Pulmonary artery endothelial cell (primary cell): ENCODE measurements at regions not wholly inside any gene's neighbourhood (a gene's known extent, or its start where the extent isn't known, plus 50 kb on each side); places are given as distances from the start of the nearest gene placed in this dataset.

Source experiments
- DNase-seq: peaks from one replicate; pipeline ENCODE4 v3.0.0-alpha.2; 2011; ENCODE audit warnings: low read depth, low spot score

DNA sequence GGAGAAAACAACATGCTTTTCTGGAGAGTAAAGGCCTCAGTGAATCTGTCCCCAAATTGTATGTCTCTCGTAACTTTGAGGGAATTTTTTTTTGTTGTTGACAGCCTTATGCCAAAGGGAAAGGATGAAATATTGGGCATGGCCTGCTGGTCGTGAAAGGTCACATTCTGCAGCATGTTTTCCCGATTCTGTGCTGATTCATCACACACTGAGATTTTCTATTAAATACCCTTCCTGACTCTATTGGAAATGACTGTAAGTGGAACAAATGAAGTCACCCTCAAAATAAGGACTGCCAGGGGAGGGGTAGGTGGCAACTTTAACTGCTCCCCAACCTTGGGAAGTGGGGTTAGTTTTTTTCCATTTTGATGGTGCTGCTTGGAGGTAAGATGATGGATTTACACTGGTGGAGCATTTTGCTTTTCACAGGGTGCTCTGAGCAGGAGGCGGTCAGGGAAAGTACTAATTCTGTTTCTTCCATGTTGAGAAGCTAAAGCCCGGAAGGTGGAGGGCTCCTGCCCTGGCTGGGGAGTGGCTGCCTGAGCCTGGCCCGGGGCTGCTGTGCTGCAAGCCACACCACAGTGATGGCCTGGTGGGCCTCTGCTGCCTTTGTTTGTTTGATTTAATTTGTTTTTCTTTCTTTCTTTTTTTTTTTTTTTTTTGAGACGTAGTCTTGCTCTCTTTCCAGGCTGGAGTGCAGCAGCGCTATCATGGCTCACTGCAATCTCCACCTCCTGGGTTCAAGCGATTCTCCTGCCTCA, 116.8 kb upstream of the SPATA13 start:
- no peak for DNase-seq

DNA sequence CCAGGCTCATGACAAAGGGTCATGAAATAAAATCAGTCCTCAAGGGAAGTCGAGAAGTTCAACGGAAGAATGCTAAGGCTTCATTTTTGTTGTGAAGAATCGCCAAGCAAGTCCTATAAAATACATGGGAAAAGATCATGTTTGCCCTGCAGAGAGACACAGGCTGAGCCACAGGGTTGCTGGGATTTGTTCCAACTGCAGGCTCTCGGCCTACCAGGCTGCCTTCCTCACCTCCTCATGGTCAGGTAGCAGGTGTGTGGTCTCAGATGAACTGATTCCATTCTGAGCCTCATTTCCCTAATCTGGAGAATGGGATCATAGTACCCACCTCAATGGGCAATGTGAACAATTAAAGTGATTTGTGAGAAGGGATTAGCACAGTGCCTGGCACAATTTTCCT, 114.9 kb upstream of the SPATA13 start:
- no peak for DNase-seq

DNA sequence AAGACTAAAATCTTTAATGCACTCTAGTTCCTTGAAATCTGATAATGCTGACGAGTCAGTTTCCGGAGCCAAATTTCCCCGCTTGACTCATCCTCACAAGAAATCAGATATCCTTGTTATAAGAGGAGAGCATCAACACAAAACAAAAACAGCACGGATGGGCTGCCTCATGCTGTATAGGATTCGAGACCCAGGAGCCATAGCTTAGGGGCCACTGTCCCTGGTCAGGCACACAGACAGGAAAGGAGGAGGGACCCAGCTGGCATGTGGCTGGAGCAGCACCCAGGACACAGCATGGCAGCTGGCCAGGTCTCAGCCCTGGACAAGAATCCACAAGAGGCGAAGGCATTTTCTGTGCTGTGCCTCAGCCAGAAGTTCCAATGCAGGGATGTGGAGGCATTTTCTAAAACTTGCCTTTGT, 110.2 kb upstream of the SPATA13 start:
- no peak for DNase-seq

DNA sequence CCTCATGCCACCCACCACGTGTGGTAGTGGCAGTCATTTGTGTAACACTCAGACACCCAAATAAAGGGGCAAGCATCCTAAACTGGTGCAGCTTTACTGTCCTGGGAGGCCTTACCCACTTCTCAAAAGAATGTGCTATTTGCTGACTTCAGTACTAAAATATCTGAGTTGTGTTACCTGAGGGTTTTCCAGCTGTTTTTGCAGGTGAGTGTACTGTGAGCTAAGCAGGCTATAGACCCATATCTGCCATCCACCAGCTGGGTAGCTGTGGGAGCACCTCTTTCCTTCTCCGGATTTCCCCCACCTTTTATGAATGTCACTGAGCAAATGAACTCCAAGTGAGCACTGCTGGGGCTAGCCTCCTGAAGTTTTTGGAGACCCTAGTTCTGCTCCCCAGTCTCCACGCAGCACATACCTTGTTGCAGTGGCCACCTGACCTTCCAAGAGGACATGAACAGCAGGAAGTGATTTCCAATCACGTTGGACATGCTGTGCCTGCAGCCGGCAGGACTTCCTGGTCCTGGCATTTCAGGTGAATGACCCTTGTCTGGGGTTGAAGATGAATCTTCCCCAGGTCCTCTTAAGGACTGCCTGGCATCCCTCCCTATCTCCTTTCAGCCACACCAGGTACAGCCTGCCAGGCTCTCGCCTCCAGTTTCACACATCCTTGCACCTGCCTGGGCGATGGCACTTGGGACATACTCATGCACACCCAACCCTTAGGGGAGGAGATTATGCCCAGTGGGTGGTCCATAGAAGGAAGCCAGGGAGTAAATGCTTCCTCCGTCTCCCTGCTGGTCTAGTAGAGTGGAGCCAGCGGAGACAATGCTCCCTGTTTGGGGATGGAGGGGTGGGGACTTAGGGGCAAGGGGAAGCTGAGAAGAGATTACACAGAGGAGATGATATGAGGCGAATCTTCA, 109.5 kb upstream of the SPATA13 start:
- no peak for DNase-seq

DNA sequence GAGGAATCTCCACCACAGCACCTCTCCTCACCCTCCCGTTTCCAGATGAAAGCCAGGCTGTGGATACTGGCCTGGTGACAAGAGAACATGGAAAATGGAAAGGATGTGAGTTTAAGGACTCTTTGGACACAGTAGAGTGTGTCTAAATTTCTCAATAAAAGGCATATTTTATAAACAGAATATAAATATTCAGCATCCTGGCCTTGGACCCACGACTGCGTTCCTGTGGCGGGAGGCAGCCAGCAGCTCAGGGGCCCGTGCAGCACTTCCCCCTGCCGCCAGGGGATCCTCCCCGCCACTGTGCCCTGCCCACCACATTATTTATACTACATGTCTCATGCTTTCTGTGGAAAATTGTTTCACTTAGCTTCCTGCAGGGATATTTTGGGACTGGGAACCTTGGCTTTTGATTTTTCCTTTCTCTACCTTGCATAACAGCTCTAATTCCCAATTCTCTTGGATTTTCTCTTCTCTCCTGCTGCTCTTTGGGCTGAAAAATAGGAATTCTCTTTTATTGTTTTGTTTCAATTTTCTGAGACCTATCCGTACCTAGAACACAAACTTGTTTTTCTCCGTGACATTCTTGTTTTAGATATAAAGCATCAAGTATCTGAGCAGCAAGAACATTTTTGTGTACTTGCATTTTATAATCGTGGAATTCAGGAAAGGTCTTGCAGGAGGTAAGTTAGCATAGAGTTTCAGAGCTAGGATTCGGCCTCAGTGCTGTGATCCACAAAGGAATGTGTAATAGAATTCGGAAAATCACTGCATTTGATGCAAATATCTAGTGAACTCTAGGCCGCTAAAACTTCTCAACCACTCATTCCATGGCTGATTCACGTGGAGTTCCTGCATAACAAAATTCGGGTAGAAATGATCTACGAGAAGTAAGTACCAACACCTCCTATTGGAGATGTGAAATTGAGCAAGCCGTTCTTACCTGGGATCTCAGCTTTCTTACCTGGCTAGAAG, 107.7 kb upstream of the SPATA13 start:
- no peak for DNase-seq

DNA sequence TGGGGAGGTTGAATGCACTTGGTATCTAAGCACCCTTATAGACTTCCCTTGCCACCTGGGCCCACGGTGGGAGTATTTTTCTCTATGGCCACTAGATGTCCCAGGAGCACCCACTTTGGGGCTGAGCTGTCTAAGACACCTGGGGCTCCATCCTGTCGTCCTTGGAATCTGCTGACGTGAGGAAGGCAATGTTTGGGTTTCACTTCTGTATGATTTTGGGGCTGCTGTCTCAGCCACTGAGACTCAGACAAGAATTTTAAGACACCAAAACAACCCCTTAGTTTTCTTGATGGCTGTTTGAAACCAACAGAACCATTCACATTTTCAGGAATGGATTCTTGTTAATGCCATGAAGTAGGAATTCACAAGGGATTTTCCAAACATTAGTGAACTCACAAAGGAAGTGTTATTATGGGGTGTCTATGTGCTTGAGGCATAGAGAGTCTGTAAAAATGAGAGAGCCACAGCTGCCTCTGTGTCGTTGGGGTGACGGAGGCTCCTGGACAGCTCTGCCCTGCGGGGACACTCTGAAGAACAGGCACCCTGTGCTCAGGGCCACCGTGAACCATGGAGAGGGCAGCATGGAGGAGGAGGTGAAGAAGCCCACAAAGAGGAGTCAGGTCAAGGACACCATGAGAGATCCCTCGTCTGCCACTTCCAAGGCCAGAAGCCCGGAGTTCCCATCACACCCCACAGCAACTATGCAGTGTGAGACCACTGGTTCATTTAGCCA, 106.8 kb upstream of the SPATA13 start:
- DNase-seq = no peak

DNA sequence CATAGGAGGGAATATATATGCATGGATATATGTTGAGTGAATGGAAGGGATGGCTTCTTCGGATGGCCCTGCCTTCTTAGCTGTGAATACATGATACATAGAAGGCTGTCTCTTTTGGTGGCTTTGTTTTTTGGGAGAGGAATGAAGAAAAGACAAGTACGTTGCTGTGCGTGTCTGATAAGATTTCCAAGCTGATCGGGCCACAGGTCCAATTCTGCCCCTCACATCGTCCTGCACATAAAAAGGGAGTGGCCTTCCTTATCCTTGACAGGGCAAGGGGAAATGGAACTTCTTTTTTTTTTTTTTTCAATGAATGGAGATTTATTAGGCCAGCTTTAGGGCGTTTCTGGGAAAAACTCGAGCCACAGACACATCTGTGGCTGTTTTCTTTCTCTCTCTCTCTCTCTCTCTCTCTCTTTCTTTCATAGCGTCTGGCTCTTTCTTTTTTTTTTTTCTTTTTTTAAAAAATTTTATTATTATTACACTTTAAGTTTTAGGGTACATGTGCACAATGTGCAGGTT, 103.8 kb upstream of the SPATA13 start:
- DNase-seq = no peak

DNA sequence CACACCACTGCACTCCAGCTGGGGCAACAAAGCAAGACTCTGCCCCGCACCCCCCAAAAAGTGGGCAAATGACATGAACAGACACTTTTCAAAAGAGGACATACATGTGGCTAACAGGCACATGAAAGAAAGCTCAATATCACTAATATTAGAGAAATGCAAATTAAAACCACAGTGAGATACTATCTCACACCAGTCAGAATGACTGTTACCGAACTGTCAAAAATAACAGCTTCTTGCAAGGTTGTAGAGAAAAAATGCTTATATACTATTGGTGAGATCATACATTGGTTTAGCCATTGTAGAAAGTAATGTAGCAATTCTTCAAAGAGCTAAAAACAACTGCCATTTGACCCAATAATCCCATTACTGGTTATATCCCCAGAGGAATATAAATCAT, 99.5 kb upstream of the SPATA13 start:
- DNase-seq = no peak

DNA sequence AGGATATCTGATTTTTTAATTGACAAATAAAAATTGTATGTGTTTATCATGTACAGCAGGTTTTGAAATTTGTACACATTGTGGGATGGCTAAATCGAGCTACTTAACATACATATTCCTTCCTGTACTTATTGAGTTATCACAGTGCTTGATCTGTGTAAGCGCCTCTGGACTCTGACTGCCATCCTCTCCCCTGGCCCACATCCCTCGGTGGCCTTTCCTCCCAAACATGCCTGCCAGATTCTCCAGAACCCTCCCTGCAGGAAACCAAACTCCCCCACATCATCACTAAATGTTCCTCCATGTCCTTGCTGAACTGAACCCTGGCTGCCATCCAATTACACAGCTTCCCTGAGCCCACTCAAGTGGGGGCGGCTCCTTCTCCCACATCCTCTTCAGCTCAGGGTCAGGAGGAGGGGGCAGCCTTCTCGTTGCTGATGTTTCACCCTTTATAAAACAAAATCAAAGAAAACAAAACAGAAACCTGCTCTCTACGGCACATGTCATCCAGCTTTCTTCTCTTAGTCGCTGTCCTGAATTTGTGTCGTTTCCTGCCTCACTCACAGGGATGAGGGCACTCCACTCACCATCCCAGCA, 97.1 kb upstream of the SPATA13 start:
- DNase-seq = no peak

DNA sequence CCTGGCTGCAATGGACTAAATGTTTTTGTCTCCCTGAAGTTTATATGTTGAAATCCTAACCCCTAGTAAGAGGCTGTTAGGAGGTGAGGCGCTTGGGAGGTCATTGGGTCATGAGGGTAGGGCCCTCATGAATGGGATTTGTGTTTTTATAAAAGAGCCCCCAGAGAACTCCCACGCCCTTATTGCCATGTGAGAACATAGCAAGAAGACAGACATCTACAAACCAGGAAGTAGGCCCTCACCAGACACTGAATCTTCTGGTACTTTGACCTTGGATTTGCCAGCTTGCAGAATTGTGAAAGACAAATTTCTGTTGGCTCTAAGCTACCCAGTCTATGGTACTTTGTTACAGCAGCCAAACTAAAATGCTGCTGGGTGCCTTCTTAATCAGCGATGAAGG, 96.1 kb upstream of the SPATA13 start:
- DNase-seq = no peak

DNA sequence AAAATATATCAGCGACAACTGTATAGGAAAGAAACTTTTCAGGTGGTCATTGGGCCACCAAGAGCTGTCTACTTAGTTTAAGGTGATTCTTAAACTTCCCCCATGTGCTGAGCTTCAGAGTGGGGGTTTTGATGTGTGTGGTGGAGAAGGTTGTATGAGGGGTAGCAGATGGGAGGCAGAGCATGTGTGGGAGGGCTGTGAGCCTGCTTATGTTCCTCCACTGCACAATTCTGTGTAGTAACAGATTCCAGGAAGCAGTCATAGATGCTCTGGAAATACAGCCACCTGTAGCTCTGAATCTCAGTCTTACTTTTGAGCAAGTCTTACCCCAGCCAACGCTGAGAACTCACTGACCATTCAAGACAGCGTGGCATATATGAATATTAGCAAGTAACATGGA, 95.3 kb upstream of the SPATA13 start:
- no peak for DNase-seq

DNA sequence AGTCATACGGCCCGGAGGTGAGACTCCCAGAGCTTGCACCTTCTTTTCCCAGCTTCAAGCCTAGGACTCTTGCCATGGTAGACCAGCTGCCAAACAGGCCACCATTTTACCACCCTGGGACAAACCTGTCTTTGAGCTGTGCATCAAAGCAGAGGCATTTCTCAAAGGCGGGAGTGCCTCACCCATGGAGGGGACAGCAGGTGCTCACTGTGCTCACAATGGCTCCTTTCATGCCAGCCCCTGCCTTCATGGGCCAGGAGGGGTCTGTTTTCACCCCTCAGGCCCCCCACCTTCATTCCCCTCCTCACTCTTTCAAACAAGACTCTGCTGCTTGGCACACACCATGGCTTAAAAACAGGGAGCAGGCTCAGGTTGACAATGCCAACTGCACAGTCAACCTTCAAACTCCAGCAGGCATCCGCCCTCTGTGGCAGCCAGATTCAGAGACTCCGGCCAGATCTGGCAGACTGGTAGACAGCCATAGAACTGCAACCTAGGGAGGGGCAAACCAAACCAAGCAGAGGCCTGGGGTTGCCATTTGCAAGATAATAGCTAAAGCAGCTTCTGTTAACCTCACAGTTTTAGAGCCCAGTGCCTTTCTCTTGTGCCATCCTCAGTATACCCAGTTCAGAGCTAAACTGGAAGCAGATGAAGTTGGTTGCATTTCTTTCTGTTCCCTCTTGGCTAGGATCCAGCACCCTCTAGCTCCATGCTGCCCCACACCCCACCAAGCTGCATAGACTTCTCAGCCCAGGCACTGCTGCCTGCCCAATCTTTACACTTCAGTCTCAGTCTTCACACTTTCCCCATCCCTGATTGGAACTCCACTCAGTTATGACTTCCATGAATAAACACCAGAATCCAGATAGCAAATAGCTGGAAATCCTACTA, 93.9 kb upstream of the SPATA13 start:
- DNase-seq = no peak

DNA sequence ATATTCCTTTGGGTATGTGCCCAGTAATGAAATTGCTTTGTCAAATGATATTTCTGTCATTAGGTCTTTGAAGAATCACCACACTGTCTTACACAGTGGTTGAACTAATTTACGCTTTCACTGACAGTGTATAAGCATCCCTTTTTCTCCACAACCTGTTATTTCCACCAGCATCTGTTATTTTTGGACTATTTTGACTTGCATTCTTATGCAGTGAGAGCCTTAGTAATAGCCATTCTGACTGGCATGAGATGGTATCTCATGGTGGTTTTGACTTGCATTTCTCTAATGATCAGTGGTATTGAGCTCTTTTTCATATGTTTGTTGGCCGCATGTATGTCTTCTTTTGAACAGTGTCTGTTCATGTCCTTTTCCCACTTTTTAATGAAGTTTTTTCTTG, 92.0 kb upstream of the SPATA13 start:
- DNase-seq = no peak

DNA sequence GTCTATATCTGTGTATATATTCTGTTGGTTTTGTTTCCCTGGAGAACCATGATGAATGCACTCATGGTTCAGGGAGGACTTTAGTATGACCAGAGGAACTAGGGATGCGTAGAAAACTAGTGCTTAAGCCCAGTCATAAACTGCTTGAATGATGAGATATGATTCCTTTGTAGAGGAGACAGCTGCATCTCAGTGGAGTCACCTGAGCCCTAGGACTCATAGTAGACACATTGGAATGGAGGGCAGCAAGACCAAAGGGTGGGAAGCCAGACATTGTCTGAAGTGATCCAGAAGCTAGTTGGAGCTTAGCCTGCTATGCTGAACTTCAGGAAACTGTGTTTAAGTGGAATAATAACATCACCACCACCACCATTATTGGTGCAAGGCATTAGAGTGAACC, 89.5 kb upstream of the SPATA13 start:
- DNase-seq = no peak

DNA sequence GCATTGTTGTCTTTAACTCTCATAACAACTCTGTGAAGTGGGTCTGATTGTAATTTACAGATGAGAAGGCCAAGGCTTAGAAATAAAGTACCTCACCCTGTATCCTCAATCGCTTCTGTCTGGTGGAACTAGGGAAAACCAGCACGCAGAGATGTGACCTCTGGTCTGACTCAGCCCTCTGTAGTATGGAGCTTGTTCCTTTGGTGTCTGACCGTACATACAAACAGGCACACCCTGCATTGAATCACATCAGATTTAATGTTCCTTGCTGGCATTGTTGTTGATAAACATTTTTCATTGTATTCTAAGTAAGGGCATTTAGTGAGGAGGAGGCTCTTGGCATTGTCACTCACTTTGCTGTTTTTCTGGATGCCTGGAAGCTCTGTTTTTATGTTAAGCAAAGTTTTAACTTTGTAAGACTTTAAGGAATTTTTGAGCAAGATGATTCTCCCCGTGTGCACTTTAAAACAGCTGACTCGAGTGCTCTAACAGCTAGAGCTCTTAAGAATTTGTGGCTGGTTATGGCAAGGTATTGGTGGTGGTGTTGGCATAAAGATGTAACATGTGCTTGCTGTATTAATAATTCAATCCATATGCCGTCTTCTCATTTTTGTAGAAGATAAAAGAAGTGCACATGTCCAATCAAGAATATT, 89.0 kb upstream of the SPATA13 start:
- DNase-seq = no peak

DNA sequence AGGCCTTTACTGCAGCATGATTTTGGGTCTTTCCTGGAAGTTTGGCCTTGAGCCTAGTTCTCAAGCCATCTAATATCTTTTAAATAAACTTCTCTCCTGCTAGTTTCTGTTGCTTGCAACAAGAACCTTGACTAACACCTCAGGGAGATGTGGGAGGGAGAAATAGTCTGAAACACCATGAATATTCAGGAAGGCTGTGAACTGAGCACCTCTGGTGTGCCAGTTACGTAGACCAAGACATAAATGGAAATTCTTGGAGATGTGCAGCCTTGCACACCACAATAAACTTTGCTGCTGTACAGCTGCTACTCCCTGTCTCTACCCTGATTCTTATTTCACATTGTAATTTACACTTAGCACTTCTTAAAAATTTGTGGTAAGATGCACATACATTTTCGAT, 86.9 kb upstream of the SPATA13 start:
- no peak for DNase-seq

DNA sequence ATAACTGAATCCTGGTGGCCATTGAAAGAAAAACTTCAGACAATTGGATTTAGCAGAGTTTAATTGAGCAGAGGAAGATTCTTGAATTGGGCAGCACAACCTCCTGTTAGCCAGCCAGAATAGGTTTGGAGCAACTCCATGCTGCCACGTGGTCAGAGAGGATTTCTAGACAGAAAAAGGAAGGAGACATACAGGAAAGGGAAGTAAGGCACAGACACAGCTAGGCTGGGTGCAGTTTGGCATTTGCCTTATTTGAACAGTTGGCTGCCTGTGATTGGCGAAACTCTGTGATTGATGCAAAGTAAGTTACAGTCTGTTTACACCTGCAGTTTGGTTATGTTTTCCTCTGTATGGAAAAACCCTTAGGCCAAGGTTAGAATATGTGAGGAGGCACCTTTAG, 85.8 kb upstream of the SPATA13 start:
- DNase-seq = peak; percentile 64

DNA sequence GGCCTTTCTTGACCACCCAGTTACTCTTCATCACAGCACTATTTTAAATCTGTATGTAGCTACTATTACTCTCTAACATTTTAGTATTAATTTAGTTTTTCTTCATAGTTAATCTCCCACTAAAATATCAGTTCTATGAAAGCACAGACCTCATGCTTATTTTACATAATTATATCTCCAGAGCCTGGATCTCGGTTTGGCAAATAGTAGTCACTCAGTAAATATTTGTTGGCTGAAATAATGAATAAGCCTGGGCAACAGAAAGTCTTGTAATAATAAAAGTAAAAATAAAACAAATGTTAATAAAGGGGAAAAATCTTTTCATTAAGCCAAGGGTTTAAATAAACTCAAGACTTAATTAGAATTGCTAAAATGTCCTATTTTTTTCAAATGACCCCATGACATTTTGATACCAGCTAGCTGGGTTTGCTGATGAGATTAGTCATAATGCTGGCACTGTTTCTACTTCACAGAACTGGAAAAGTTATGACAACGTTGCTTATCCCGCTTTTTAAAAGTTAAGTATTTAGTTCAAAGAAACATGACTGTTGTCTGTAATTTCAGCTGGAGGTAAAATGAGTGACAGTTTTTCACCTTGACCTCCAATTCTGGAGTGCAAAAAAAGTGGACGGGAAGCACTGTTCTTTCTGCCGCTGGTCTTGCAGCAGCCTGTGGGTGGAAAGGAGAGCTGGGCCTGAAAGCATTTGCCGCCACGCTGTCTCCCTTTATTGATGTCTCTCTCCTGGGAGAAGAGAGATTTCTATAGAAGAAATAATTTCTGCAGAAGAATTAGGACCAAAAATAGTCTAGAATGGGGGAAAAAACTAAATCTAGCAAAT, 85.2 kb upstream of the SPATA13 start:
- no peak for DNase-seq
